ENCODE measurements at regions not wholly inside any gene's neighbourhood (a gene's known extent, or its start where the extent isn't known, plus 50 kb on each side); places are given as distances from the start of the nearest gene placed in this dataset.

DNA sequence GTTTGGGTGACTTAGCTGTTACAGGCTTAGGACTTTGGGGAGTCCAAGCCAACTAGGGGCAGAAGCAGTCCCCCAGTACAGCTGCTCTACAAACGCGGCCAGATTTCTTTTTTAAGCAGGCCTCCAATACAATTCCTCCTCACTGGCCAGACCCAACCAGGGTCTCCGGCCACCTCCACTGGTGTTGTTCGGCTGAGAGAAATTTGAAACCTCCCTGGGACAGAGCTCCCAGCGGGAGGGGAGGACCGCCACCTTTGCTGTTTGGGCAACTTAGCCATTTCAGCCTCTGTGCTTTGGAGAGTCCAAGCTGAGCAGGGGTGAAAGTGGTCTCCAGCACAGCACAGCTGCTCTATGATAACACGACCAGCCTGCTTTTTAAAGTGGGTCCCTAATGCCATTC is 59.4 kb upstream of the KHDRBS2 start:
- TF ChIP-seq, protein P1, sequence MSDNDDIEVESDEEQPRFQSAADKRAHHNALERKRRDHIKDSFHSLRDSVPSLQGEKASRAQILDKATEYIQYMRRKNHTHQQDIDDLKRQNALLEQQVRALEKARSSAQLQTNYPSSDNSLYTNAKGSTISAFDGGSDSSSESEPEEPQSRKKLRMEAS (IDR thresholded peaks at IDR 0.05) = no peak
- TF ChIP-seq, protein P2, sequence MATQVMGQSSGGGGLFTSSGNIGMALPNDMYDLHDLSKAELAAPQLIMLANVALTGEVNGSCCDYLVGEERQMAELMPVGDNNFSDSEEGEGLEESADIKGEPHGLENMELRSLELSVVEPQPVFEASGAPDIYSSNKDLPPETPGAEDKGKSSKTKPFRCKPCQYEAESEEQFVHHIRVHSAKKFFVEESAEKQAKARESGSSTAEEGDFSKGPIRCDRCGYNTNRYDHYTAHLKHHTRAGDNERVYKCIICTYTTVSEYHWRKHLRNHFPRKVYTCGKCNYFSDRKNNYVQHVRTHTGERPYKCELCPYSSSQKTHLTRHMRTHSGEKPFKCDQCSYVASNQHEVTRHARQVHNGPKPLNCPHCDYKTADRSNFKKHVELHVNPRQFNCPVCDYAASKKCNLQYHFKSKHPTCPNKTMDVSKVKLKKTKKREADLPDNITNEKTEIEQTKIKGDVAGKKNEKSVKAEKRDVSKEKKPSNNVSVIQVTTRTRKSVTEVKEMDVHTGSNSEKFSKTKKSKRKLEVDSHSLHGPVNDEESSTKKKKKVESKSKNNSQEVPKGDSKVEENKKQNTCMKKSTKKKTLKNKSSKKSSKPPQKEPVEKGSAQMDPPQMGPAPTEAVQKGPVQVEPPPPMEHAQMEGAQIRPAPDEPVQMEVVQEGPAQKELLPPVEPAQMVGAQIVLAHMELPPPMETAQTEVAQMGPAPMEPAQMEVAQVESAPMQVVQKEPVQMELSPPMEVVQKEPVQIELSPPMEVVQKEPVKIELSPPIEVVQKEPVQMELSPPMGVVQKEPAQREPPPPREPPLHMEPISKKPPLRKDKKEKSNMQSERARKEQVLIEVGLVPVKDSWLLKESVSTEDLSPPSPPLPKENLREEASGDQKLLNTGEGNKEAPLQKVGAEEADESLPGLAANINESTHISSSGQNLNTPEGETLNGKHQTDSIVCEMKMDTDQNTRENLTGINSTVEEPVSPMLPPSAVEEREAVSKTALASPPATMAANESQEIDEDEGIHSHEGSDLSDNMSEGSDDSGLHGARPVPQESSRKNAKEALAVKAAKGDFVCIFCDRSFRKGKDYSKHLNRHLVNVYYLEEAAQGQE (IDR thresholded peaks at IDR 0.05; ENCODE audit: low read depth) = no peak
- TF ChIP-seq RAD21 (IDR thresholded peaks at IDR 0.05; ENCODE audit: low read depth) (no peak), TAF1 (IDR thresholded peaks at IDR 0.05; ENCODE audit: low read depth) (no peak), CEBPB (IDR thresholded peaks at IDR 0.05) (no peak), ZBTB7A (IDR thresholded peaks at IDR 0.05; ENCODE audit: low read depth) (no peak), NFIC (IDR thresholded peaks at IDR 0.05) (no peak), EP300 (IDR thresholded peaks at IDR 0.05; ENCODE audit: borderline replicate concordance) (no peak), USF1 (IDR thresholded peaks at IDR 0.05) (no peak), CREB1 (IDR thresholded peaks at IDR 0.05; ENCODE audit: low read depth) (no peak), TEAD4 (IDR thresholded peaks at IDR 0.05) (no peak), TCF12 (IDR thresholded peaks at IDR 0.05; ENCODE audit: low read depth) (no peak), YY1 (IDR thresholded peaks at IDR 0.05; ENCODE audit: low read depth) (no peak), EGR1 (IDR thresholded peaks at IDR 0.05) (no peak), FOXM1 (IDR thresholded peaks at IDR 0.05; ENCODE audit: borderline replicate concordance, low read depth) (no peak)

DNA sequence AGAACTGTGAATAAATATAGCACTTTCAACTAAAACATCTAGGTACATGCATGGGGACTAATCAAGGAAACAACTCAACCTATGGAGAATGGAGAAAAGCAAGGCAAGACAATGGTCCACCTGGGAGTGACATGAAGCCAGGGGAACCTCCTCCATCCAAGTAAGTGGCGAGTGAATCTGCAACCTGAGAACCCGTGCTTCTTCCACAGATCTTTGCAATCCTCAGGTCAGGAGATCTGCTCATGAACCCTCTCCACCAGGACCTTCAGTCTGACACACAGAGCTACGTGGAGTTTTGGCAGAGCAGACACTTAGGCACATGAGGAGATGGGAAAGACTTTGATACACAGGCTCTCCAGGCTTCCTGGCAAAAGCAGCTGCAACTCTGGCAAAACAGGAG is 58.8 kb upstream of the KHDRBS2 start:
- TF ChIP-seq EGR1 (IDR thresholded peaks at IDR 0.05) (no peak), USF1 (IDR thresholded peaks at IDR 0.05) (no peak), ZBTB7A (IDR thresholded peaks at IDR 0.05; ENCODE audit: low read depth) (no peak), NFIC (IDR thresholded peaks at IDR 0.05) (no peak), TCF12 (IDR thresholded peaks at IDR 0.05; ENCODE audit: low read depth) (no peak), YY1 (IDR thresholded peaks at IDR 0.05; ENCODE audit: low read depth) (no peak), EP300 (IDR thresholded peaks at IDR 0.05; ENCODE audit: borderline replicate concordance) (no peak), FOXM1 (IDR thresholded peaks at IDR 0.05; ENCODE audit: borderline replicate concordance, low read depth) (no peak), CEBPB (IDR thresholded peaks at IDR 0.05) (no peak), RAD21 (IDR thresholded peaks at IDR 0.05; ENCODE audit: low read depth) (no peak), TAF1 (IDR thresholded peaks at IDR 0.05; ENCODE audit: low read depth) (no peak), CREB1 (IDR thresholded peaks at IDR 0.05; ENCODE audit: low read depth) (no peak), TEAD4 (IDR thresholded peaks at IDR 0.05) (no peak)
- TF ChIP-seq, protein P2 (IDR thresholded peaks at IDR 0.05; ENCODE audit: low read depth) = no peak
- TF ChIP-seq, protein P1 (IDR thresholded peaks at IDR 0.05) = no peak

DNA sequence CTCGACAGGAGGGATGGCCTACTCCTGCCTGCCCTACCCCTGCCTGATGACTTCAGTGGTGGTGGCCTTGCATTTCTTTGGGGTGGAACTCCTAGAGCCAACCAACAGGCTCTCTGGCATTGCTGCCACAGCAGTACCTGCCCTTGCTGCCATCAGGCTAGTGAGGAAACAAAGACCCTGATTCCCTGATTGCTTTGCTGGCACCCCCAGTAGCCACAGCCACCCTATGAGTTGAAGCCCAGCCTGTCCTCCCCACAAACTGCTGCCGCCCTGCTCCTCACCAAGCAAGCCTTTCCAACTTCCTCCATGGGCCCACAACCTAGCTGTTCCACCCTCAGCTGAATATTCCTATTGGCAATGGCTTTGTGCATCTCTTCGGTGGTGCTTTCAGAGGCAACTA is 52.5 kb upstream of the KHDRBS2 start:
- TF ChIP-seq USF1 (IDR thresholded peaks at IDR 0.05) (no peak), RAD21 (IDR thresholded peaks at IDR 0.05; ENCODE audit: low read depth) (no peak)
- TF ChIP-seq, protein P1 (IDR thresholded peaks at IDR 0.05) = no peak
